Breast epithelium (tissue), 3 donors: ENCODE measurements at regions not wholly inside any gene's neighbourhood (a gene's known extent, or its start where the extent isn't known, plus 50 kb on each side); places are given as distances from the start of the nearest gene placed in this dataset.

ENCODE experiments used
- POLR2AphosphoS5 ChIP-seq, 3 donors: sonication (generic); formaldehyde crosslinking; IDR thresholded peaks; one replicate each; pipeline ENCODE4 v1.6.1; 2017; ENCODE audit warnings: antibody characterized with exemption in 3 of 3
- TF ChIP-seq, protein P1 (sequence below), 3 donors: fragments of 450-650 bp; IDR thresholded peaks; one replicate each; pipeline ENCODE4 v1.5.1; 2016 to 2017; ENCODE audit warnings: antibody characterized with exemption in 3 of 3, mild to moderate bottlenecking in 3 of 3, moderate library complexity in 3 of 3

DNA sequence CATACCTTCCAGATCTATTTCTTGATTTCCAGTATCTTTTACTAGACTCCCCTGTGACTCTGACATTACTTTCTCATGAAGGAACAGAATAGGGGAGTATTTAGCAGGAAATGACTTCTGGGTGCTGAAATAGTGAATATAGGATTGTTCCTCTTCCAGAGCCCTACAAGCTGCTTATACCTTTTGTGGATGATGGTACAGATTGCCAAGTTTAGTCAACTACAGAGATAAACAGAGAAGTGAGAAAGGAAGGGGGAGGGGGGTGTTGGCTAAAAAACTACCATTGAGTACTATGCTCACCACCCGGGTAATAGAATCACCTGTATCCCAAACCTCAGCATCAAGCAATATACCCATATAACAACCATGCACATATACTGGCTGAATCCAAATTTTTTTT lies 298.3 kb upstream of the GPR149 start:
- TF ChIP-seq, protein P1, sequence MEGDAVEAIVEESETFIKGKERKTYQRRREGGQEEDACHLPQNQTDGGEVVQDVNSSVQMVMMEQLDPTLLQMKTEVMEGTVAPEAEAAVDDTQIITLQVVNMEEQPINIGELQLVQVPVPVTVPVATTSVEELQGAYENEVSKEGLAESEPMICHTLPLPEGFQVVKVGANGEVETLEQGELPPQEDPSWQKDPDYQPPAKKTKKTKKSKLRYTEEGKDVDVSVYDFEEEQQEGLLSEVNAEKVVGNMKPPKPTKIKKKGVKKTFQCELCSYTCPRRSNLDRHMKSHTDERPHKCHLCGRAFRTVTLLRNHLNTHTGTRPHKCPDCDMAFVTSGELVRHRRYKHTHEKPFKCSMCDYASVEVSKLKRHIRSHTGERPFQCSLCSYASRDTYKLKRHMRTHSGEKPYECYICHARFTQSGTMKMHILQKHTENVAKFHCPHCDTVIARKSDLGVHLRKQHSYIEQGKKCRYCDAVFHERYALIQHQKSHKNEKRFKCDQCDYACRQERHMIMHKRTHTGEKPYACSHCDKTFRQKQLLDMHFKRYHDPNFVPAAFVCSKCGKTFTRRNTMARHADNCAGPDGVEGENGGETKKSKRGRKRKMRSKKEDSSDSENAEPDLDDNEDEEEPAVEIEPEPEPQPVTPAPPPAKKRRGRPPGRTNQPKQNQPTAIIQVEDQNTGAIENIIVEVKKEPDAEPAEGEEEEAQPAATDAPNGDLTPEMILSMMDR (IDR thresholded peaks at IDR 0.05): no peak
- no peak for TF ChIP-seq POLR2AphosphoS5 (IDR thresholded peaks at IDR 0.05)
